OCI-LY7 (cell line): ENCODE measurements at regions not wholly inside any gene's neighbourhood (a gene's known extent, or its start where the extent isn't known, plus 50 kb on each side); places are given as distances from the start of the nearest gene placed in this dataset.

Experiments
- BruUV-seq: library from RNA; stranded (reverse); fragments of 400-500 nt; replicated peaks from 2 replicates; lab custom pipeline; 2021; lab: Mats Ljungman, UMichigan
- CTCF ChIA-PET: fragments of 300-600 bp; sonication (Branson Sonifier 250); formaldehyde crosslinking; loops from one replicate; lab custom pipeline; 2022; ENCODE audit warnings: antibody characterized with exemption; ENCODE audit not compliant: unreplicated experiment; lab: Charles Lee
- POLR2A ChIA-PET: fragments of 300-600 bp; sonication (Branson Sonifier 250); formaldehyde crosslinking; loops from one replicate; lab custom pipeline; 2022; ENCODE audit warnings: antibody characterized with exemption; lab: Charles Lee
- DNase-seq: peaks from one replicate; pipeline ENCODE4 v3.0.0-alpha.2; 2015; ENCODE audit warnings: low spot score
- H2AFZ ChIP-seq: fragments of 200-600 bp; sonication (generic), shearing (Covaris generic); 2 replicates; pipeline ENCODE4 v1.6.1; 2014; ENCODE audit warnings: mild to moderate bottlenecking, antibody characterized with exemption, low read length, moderate library complexity
- H3K27ac ChIP-seq: fragments of 200-600 bp; sonication (generic); 2 replicates; pipeline ENCODE4 v1.5.1; 2014; ENCODE audit warnings: mixed run types, low read depth, mild to moderate bottlenecking, moderate library complexity, low read length, inconsistent platforms; ENCODE audit not compliant: poor library complexity, severe bottlenecking
- H3K36me3 ChIP-seq: fragments of 200-600 bp; sonication (generic); 2 replicates; pipeline ENCODE4 v1.6.1; 2014; ENCODE audit warnings: mild to moderate bottlenecking, antibody characterized with exemption, low read length, moderate library complexity, mixed read lengths; ENCODE audit not compliant: insufficient read depth
- H3K4me1 ChIP-seq: fragments of 200-600 bp; sonication (generic); 2 replicates; pipeline ENCODE4 v1.5.1; 2014; ENCODE audit warnings: mild to moderate bottlenecking, low read length; ENCODE audit not compliant: insufficient read depth, poor library complexity, severe bottlenecking
- H3K4me2 ChIP-seq: fragments of 200-600 bp; sonication (generic); 2 replicates; pipeline ENCODE4 v1.6.1; 2014; ENCODE audit warnings: mild to moderate bottlenecking, low read length
- H3K4me3 ChIP-seq: fragments of 200-600 bp; sonication (generic); 2 replicates; pipeline ENCODE4 v1.5.1; 2014; ENCODE audit warnings: mild to moderate bottlenecking, low read depth, low read length; ENCODE audit not compliant: poor library complexity, severe bottlenecking
- H3K79me2 ChIP-seq: fragments of 200-600 bp; sonication (generic); 2 replicates; pipeline ENCODE4 v1.6.1; 2016; ENCODE audit warnings: low read depth, mild to moderate bottlenecking, low read length, moderate library complexity, mixed read lengths; ENCODE audit not compliant: insufficient read depth
- H3K9me2 ChIP-seq: fragments of 200-600 bp; sonication (generic); 2 replicates; pipeline ENCODE4 v1.6.1; 2016; ENCODE audit warnings: mild to moderate bottlenecking, low read length, mixed read lengths; ENCODE audit not compliant: insufficient read depth
- H3K9me3 ChIP-seq: fragments of 200-600 bp; sonication (generic); 2 replicates; pipeline ENCODE4 v1.6.1; 2014; ENCODE audit warnings: mild to moderate bottlenecking, mixed run types, low read length, mixed read lengths
- H4K20me1 ChIP-seq: fragments of 200-600 bp; sonication (generic); 2 replicates; pipeline ENCODE4 v1.6.1; 2014; ENCODE audit warnings: mild to moderate bottlenecking, antibody characterized with exemption, low read length, moderate library complexity, mixed read lengths; ENCODE audit not compliant: insufficient read depth
- EZH2phosphoT487 ChIP-seq: fragments of 200-600 bp; sonication (generic); IDR thresholded peaks from 2 replicates; pipeline ENCODE4 v1.6.1; 2018; ENCODE audit warnings: low read depth, borderline replicate concordance, mild to moderate bottlenecking, mixed run types, antibody characterized with exemption, low read length, moderate library complexity, mixed read lengths
- intact Hi-C: fragments of 100-400 bp; cut with micrococcal nuclease; formaldehyde crosslinking; loops from one replicate; pipeline ENCODE4 v1.10.0; 2022; ENCODE audit not compliant: unreplicated experiment
- TF ChIP-seq, protein P1 (sequence below): fragments of 200-600 bp; sonication (generic); conservative IDR thresholded peaks from 2 replicates; pipeline ENCODE4 v1.5.1; 2014; ENCODE audit warnings: mild to moderate bottlenecking, antibody characterized with exemption, low read length, moderate library complexity, mixed read lengths

DNA sequence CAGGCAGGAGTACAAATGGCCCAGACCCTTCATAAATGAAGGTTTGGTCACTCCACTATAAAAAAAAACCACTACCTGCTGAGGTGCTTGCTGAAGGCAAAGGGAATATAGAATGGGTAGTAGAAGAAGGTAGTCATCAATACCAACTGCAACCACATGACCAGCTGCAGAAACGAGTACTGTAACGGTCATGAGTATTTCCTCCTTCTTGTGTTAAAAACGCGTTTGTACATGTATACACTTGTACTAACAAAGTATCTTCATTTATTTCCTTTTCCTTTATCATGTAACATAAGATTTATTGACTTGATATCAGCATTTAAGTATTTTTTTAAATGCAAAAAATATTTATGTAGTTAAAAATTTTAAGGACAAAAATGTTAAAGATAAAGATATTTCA, 238.6 kb downstream of the TFAP2B start:
- Histone ChIP-seq H3K9me3 (no peaks in the 10 kb centered on the region), H3K4me1 (no peaks in the 10 kb centered on the region), H4K20me1 (no peaks in the 10 kb centered on the region), H3K36me3 (no peaks in the 10 kb centered on the region), H3K4me2 (no peak overlapping the region), H3K9me2 (no peaks in the 10 kb centered on the region), H3K4me3 (no peak overlapping the region), H2AFZ (no peak overlapping the region), H3K27ac (no peak overlapping the region), H3K79me2 (no peaks in the 10 kb centered on the region)
- BruUV-seq: no TSS peak
- no peak for DNase-seq
- CTCF ChIA-PET: no interaction called here
- TF ChIP-seq, protein P1, sequence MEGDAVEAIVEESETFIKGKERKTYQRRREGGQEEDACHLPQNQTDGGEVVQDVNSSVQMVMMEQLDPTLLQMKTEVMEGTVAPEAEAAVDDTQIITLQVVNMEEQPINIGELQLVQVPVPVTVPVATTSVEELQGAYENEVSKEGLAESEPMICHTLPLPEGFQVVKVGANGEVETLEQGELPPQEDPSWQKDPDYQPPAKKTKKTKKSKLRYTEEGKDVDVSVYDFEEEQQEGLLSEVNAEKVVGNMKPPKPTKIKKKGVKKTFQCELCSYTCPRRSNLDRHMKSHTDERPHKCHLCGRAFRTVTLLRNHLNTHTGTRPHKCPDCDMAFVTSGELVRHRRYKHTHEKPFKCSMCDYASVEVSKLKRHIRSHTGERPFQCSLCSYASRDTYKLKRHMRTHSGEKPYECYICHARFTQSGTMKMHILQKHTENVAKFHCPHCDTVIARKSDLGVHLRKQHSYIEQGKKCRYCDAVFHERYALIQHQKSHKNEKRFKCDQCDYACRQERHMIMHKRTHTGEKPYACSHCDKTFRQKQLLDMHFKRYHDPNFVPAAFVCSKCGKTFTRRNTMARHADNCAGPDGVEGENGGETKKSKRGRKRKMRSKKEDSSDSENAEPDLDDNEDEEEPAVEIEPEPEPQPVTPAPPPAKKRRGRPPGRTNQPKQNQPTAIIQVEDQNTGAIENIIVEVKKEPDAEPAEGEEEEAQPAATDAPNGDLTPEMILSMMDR: no peak
- no peak for TF ChIP-seq EZH2phosphoT487
- intact Hi-C loops: no loop called here
- POLR2A ChIA-PET: no interaction called here

DNA sequence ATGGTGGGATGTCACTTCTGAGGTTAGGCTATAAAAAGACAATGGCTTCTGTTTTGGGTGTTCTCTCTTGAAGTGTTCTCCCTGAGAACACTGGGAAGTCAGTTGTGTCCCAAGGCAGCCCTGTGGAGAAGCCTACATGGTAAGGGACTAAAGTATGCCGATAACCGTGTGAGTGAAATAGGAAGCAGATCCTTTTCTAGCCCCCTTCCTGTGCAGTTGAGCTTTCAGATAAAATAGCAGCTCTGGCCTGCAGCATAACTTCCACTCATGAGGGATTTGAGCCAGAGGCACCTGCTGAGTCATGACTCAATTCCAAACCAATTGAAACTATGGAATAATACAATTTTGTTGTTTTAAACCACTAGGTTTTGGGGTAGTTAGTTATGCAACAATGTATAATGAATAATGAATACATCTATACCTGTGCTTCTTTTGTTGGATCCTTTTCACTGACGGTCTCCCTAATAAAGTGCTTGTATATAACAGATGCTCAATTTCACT, 241.6 kb downstream of the TFAP2B start:
- Histone ChIP-seq H3K4me3 (no peak overlapping the region), H3K4me1 (no peaks in the 10 kb centered on the region), H4K20me1 (no peaks in the 10 kb centered on the region), H3K9me3 (no peaks in the 10 kb centered on the region), H3K4me2 (no peak overlapping the region), H3K36me3 (no peaks in the 10 kb centered on the region), H2AFZ (no peak overlapping the region), H3K79me2 (no peaks in the 10 kb centered on the region), H3K27ac (no peak overlapping the region), H3K9me2 (no peaks in the 10 kb centered on the region)
- intact Hi-C loops: no loop called here
- no TSS peak for BruUV-seq
- no peak for TF ChIP-seq EZH2phosphoT487
- TF ChIP-seq, protein P1: no peak
- ChIA-PET CTCF (no interaction called here), POLR2A (no interaction called here)
- DNase-seq: no peak

DNA sequence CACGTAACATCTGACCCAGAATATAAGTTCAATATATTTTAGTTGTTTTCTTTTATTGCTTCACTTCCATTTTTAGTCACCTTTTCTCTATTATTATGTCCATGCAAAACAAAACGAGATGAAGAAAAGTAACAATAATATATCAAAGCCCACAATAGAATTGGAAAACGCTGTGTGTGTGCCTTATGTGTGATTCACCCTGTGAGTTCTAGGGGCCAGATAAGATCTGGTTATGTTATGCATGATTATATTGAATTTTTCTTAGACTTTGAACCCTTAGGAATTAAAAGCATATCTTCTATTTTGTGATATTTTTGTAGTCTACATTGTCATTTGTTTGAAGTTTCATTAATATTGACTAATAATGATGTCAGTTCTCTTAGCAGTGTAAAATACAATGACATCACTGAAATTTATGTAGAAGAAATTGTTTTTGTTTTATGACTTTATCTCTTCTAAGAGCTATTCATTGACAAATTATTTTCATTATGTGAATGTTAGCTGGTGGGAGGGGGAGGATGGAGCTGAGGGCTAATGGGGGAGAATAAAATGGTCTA, 243.6 kb downstream of the TFAP2B start:
- H3K36me3 ChIP-seq: no peaks in the 10 kb centered on the region
- no peak overlapping the region for H3K4me2 ChIP-seq
- no peaks in the 10 kb centered on the region for H4K20me1 ChIP-seq
- no peak for DNase-seq
- BruUV-seq: no TSS peak
- H3K9me3 ChIP-seq: no peaks in the 10 kb centered on the region
- no peak overlapping the region for H3K27ac ChIP-seq
- no peak for TF ChIP-seq EZH2phosphoT487
- TF ChIP-seq, protein P1: no peak
- no peak overlapping the region for H2AFZ ChIP-seq
- CTCF ChIA-PET: no interaction called here
- H3K4me3 ChIP-seq: no peak overlapping the region
- H3K79me2 ChIP-seq: no peaks in the 10 kb centered on the region
- intact Hi-C loops: no loop called here
- no peaks in the 10 kb centered on the region for H3K9me2 ChIP-seq
- POLR2A ChIA-PET: no interaction called here
- no peaks in the 10 kb centered on the region for H3K4me1 ChIP-seq
